ENCODE measurements at regions not wholly inside any gene's neighbourhood (a gene's known extent, or its start where the extent isn't known, plus 50 kb on each side); places are given as distances from the start of the nearest gene placed in this dataset.
"Not testable (repeated sequence)": the region's sequence is repeated elsewhere in the genome, so short reads cannot be mapped to it uniquely, and the experiment has no call there.

DNA sequence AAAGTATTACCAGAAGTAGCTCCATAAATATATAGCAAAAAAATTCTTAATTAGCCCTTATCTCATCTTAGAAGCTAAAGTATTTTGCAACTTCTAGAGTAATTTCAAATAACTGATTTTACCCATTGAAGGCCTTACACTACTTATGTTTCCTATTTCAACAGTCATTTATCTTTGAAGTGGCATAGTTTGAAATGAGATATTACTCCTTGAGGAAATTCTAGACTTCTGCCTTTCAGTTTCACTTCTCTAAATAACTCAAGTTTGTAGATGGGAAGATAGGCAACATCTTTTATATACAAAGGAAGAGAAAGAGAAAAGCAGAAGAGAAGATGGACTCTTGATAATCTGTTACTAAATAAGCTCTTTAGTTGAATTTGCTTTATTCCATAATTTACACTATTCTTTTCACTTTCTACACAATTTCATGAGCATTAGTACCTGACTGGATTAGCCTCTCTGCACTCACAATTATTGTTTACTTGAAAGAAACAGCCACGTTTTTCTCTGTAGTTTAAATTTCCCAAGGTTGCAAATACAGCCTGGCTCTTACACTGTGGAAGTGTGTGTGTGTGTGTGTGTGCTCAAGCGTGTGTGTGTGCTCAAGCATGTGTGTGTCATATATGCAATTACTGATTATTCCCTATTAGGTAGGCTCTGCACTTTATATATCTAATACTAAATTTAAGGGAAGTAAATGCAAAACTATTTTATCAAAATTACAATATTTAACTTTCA is 60.6 kb upstream of the EMB start:
- CTCF ChIA-PET: no interaction called here
- TF ChIP-seq, protein P1, sequence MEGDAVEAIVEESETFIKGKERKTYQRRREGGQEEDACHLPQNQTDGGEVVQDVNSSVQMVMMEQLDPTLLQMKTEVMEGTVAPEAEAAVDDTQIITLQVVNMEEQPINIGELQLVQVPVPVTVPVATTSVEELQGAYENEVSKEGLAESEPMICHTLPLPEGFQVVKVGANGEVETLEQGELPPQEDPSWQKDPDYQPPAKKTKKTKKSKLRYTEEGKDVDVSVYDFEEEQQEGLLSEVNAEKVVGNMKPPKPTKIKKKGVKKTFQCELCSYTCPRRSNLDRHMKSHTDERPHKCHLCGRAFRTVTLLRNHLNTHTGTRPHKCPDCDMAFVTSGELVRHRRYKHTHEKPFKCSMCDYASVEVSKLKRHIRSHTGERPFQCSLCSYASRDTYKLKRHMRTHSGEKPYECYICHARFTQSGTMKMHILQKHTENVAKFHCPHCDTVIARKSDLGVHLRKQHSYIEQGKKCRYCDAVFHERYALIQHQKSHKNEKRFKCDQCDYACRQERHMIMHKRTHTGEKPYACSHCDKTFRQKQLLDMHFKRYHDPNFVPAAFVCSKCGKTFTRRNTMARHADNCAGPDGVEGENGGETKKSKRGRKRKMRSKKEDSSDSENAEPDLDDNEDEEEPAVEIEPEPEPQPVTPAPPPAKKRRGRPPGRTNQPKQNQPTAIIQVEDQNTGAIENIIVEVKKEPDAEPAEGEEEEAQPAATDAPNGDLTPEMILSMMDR (IDR thresholded peaks at IDR 0.05; ENCODE audit: insufficient read depth, low read depth, low read length): no peak
- DNase-seq (ENCODE audit: low read depth): no peak
- Histone ChIP-seq H3K4me3 (ENCODE audit: low read depth, low read length) (no peak overlapping the region), H3K27me3 (ENCODE audit: control insufficient read depth, insufficient read depth, low read length) (no peaks in the 10 kb centered on the region), H3K36me3 (ENCODE audit: control insufficient read depth, insufficient read depth, low read length) (no peaks in the 10 kb centered on the region)
- POLR2A ChIA-PET: no interaction called here

DNA sequence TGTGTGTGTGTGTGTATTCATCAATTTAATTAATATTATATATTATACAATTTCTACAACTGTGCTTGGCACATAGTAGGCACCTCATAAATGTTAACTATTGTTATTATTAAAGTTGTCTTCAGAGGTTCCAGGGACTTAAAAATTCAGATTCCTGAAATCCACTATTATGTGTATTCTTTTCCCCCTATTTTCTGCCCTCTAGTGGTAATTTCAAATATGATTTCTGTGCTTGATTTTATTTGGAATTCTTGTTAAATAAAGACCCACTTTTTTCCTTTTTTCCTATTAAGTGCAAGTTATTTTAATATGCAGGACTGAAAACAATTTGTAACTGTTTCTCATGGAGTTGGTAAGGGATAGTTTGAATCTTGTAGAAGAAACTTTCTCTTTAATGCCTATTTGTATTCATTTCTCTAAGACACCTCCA is 72.0 kb upstream of the EMB start:
- DNase-seq (ENCODE audit: low read depth): not testable (repeated sequence)

DNA sequence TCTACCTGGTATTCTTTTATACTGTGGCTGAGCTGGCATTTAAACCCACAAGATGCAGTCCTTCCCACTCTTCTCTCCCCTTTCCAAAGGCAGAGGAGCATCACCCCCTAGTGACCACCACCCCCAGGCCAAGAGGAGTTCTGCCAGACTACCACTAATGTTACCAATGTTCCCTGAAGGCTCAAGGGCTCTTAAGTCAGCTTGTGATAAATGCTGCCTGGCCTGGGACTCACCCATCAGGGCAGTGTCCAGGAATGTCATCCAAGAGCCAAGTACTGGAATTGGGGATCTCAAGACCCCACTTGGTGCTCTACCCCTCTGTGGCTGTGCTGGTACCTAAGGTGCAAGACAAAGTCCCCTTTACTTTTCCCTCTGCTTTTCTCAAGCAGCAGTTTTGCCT is 80.0 kb upstream of the EMB start:
- POLR2A ChIA-PET; H3K36me3 ChIP-seq (ENCODE audit: control insufficient read depth, insufficient read depth, low read length); H3K4me3 ChIP-seq (ENCODE audit: low read depth, low read length); DNase-seq (ENCODE audit: low read depth); CTCF ChIA-PET; H3K27me3 ChIP-seq (ENCODE audit: control insufficient read depth, insufficient read depth, low read length): not testable (repeated sequence)

More for the DNA sequence above, 72.0 kb upstream of the EMB start:
- POLR2A ChIA-PET; H3K27me3 ChIP-seq (ENCODE audit: control insufficient read depth, insufficient read depth, low read length); H3K4me3 ChIP-seq (ENCODE audit: low read depth, low read length); H3K36me3 ChIP-seq (ENCODE audit: control insufficient read depth, insufficient read depth, low read length): not testable (repeated sequence)
- CTCF ChIA-PET: interaction anchor here (0.7 kb wide), 1 partner anchor 9 kb away, joined by 4 read pairs; no protein-coding TSS in a partner anchor

DNA sequence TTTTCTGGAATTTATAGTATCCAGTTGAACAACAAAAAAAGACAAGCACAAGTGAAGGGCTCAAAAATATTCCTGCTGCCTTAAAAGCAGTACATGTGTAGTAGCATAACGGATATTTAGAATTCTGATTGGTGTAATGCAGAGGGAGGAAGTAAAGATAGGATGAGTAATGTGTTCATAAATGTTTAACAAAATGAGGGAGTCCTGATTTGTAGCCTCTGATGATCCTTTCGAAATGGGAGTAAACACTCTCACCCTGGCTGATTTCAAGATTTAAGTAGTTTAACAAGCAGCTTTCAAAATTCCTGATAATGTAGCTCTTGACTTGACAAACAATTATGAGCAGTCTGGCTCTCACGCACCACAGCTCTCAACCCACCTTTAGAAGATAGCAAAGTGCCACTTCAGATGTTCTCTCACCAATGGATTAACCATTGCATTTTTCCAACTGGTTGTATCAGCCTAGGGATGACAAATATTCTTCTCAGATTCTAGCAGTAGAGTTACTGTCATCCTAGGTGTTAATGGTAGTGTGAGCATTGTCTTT is 86.5 kb upstream of the EMB start:
- CTCF ChIA-PET; DNase-seq (ENCODE audit: low read depth); POLR2A ChIA-PET; H3K4me3 ChIP-seq (ENCODE audit: low read depth, low read length); H3K27me3 ChIP-seq (ENCODE audit: control insufficient read depth, insufficient read depth, low read length); H3K36me3 ChIP-seq (ENCODE audit: control insufficient read depth, insufficient read depth, low read length): not testable (repeated sequence)

DNA sequence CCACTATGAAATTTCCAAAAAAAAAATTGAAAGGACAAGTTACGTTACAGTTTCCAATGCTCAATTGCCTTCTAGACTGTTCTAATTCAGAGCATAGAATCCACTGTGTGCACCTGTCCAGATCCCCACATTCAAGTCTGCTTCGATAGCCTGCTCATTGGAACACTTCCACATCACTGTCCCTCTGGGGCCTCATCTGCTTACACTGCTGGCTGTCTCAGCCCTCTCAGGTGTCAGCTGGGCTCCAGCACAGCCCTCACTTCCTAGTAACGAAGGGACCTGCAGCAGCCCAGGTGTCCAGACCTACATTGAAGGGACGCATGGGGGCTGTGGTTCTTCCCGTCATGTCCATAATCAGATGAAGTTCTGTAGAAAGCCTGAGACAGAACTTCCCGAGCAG is 94.3 kb upstream of the EMB start:
- ChIA-PET POLR2A (no interaction called here), CTCF (no interaction called here)
- TF ChIP-seq, protein P1 (IDR thresholded peaks at IDR 0.05; ENCODE audit: insufficient read depth, low read depth, low read length): no peak
- Histone ChIP-seq H3K36me3 (ENCODE audit: control insufficient read depth, insufficient read depth, low read length) (no peaks in the 10 kb centered on the region), H3K27me3 (ENCODE audit: control insufficient read depth, insufficient read depth, low read length) (no peaks in the 10 kb centered on the region), H3K4me3 (ENCODE audit: low read depth, low read length) (no peak overlapping the region)
- DNase-seq (ENCODE audit: low read depth): no peak

DNA sequence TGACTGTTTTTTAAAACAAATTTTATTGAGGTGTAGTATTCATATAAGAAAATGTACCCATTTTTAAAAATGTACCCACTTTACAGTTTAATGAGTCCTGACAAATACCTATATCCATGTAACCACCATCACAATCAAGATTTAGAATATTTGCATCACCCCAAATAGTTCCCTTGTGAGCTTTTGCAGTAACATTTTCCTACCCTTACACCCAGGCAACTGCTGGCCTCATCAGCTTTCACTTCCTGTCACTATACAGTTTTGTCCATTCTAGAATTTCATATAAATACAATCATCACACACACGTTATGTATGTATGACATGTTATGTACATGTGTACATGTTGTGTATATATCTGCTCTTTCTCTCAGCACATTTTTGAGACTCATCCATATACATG is 96.4 kb upstream of the EMB start:
- POLR2A ChIA-PET; H3K4me3 ChIP-seq (ENCODE audit: low read depth, low read length); DNase-seq (ENCODE audit: low read depth); H3K27me3 ChIP-seq (ENCODE audit: control insufficient read depth, insufficient read depth, low read length); CTCF ChIA-PET; H3K36me3 ChIP-seq (ENCODE audit: control insufficient read depth, insufficient read depth, low read length): not testable (repeated sequence)

DNA sequence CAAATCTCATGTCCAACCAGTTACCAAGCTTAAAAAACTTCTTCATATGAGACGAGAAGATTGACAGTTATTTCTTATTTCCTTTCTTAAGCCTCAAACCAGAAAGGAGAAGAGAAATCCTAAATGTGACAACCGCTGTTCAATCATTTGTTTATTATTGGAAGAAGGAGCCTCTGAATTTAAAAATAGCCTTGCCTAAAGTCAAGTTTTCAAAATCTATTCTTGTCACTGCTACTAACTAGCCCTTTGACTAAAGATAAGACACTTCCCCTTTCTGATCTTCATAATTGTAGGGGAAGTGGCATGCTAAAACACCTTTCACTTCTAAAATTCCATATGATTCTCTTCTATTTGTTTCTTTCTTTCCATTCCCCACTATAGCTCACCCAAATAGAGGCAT is 106.2 kb upstream of the EMB start:
- CTCF ChIA-PET: no interaction called here
- TF ChIP-seq, protein P1 (IDR thresholded peaks at IDR 0.05; ENCODE audit: insufficient read depth, low read depth, low read length): no peak

More for the DNA sequence above, 106.2 kb upstream of the EMB start:
- POLR2A ChIA-PET: no interaction called here
- Histone ChIP-seq H3K36me3 (ENCODE audit: control insufficient read depth, insufficient read depth, low read length) (no peaks in the 10 kb centered on the region), H3K4me3 (ENCODE audit: low read depth, low read length) (no peak overlapping the region), H3K27me3 (ENCODE audit: control insufficient read depth, insufficient read depth, low read length) (no peaks in the 10 kb centered on the region)
- no peak for DNase-seq (ENCODE audit: low read depth)
